ENCODE measurements at regions not wholly inside any gene's neighbourhood (a gene's known extent, or its start where the extent isn't known, plus 50 kb on each side); places are given as distances from the start of the nearest gene placed in this dataset.

DNA sequence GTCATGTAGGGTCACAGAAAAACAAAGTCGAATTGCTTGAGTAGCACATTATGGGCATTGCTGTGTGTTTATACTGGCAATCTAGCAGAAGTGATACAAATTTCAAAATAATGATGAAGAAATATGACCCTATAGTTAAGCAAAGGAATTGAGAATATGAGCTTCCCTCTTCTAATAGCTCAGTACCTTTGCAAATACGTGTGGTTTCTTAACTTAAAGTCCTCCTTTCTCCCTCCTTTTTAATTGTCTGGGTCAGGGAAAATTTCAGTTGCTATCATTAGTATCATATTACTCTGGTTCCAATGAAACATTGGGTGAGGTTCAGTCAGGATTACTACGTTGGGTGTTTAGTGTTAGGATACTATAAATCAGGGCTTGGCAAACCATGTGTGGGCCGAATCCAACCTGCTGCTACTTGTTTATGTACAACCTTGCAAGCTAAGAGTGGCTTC is 166.8 kb upstream of the CARMIL1 start:
- TF ChIP-seq, protein P1, sequence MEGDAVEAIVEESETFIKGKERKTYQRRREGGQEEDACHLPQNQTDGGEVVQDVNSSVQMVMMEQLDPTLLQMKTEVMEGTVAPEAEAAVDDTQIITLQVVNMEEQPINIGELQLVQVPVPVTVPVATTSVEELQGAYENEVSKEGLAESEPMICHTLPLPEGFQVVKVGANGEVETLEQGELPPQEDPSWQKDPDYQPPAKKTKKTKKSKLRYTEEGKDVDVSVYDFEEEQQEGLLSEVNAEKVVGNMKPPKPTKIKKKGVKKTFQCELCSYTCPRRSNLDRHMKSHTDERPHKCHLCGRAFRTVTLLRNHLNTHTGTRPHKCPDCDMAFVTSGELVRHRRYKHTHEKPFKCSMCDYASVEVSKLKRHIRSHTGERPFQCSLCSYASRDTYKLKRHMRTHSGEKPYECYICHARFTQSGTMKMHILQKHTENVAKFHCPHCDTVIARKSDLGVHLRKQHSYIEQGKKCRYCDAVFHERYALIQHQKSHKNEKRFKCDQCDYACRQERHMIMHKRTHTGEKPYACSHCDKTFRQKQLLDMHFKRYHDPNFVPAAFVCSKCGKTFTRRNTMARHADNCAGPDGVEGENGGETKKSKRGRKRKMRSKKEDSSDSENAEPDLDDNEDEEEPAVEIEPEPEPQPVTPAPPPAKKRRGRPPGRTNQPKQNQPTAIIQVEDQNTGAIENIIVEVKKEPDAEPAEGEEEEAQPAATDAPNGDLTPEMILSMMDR (IDR thresholded peaks at IDR 0.05; ENCODE audit: poor library complexity) = no peak
- TF ChIP-seq EZH2 (IDR thresholded peaks at IDR 0.05; ENCODE audit: borderline replicate concordance) (no peak), EZH2phosphoT487 (IDR thresholded peaks at IDR 0.05; ENCODE audit: low read depth, severe bottlenecking, unreplicated experiment) (no peak)

All from hepatocyte (in vitro differentiated cells).